ENCODE measurements at regions not wholly inside any gene's neighbourhood (a gene's known extent, or its start where the extent isn't known, plus 50 kb on each side); places are given as distances from the start of the nearest gene placed in this dataset.

GRCh38 chr1:87194271-87194774 lies 134.4 kb upstream of the LMO4 start (continued):
- TF ChIP-seq CBX5 (IDR thresholded peaks at IDR 0.05; ENCODE audit: low read depth, low read length) (no peak), RFX5 (IDR thresholded peaks at IDR 0.05; ENCODE audit: borderline replicate concordance, low read depth, low read length) (no peak)
